A673 (cell line): ENCODE measurements at regions not wholly inside any gene's neighbourhood (a gene's known extent, or its start where the extent isn't known, plus 50 kb on each side); places are given as distances from the start of the nearest gene placed in this dataset.

ENCODE experiments used
- BruUV-seq: library from RNA; stranded (reverse); fragments of 400-500 nt; replicated peaks from 2 replicates; lab custom pipeline; 2021; lab: Mats Ljungman, UMichigan
- CTCF ChIA-PET: fragments of 300-600 bp; sonication (Branson Sonifier 250); formaldehyde crosslinking; loops from one replicate; lab custom pipeline; 2022; ENCODE audit warnings: antibody characterized with exemption; lab: Charles Lee
- POLR2A ChIA-PET: fragments of 300-600 bp; sonication (Branson Sonifier 250); formaldehyde crosslinking; loops from one replicate; lab custom pipeline; 2022; ENCODE audit warnings: antibody characterized with exemption; ENCODE audit not compliant: low non-redundant PET; lab: Charles Lee
- DNase-seq: peaks from one replicate; pipeline ENCODE4 v3.0.0-alpha.2; 2015; ENCODE audit warnings: low spot score
- H3K27ac ChIP-seq: fragments of 200-600 bp; sonication (generic); 2 replicates; pipeline ENCODE4 v1.5.1; 2016; ENCODE audit warnings: mixed run types, low read depth, mild to moderate bottlenecking, mixed read lengths, antibody characterized with exemption, low read length; ENCODE audit not compliant: poor library complexity, severe bottlenecking
- H3K27me3 ChIP-seq: fragments of 200-600 bp; sonication (generic); replicated peaks from 2 replicates; pipeline ENCODE4 v1.6.1; 2017; ENCODE audit warnings: mixed run types, low read depth, mild to moderate bottlenecking, mixed read lengths, antibody characterized with exemption, low read length; ENCODE audit not compliant: insufficient read depth, poor library complexity
- H3K36me3 ChIP-seq: fragments of 200-600 bp; sonication (generic); 2 replicates; pipeline ENCODE4 v1.6.1; 2016; ENCODE audit warnings: mixed run types, mild to moderate bottlenecking, mixed read lengths, antibody characterized with exemption, low read length; ENCODE audit not compliant: insufficient read depth, poor library complexity, severe bottlenecking
- H3K4me1 ChIP-seq: fragments of 200-600 bp; sonication (generic); 2 replicates; pipeline ENCODE4 v1.6.1; 2017; ENCODE audit warnings: mixed run types, mild to moderate bottlenecking, mixed read lengths, antibody characterized with exemption, low read length; ENCODE audit not compliant: insufficient read depth, poor library complexity, severe bottlenecking
- H3K4me3 ChIP-seq: fragments of 200-600 bp; sonication (generic); 2 replicates; pipeline ENCODE4 v1.5.1; 2016; ENCODE audit warnings: low read depth, mixed run types, mild to moderate bottlenecking, mixed read lengths, low read length; ENCODE audit not compliant: poor library complexity, severe bottlenecking
- H3K9me3 ChIP-seq: fragments of 200-600 bp; sonication (generic); 2 replicates; pipeline ENCODE4 v1.6.1; 2016; ENCODE audit warnings: mixed run types, low read depth, mild to moderate bottlenecking, mixed read lengths, antibody characterized with exemption, low read length; ENCODE audit not compliant: poor library complexity, severe bottlenecking
- EZH2 ChIP-seq: fragments of 200-600 bp; sonication (generic); IDR thresholded peaks from 2 replicates; pipeline ENCODE4 v1.6.1; 2017; ENCODE audit warnings: borderline replicate concordance, low read depth, mild to moderate bottlenecking, mixed read lengths, antibody characterized with exemption, low read length; ENCODE audit not compliant: poor library complexity, severe bottlenecking
- intact Hi-C: fragments of 100-400 bp; cut with micrococcal nuclease; formaldehyde crosslinking; loops from one replicate; pipeline ENCODE4 v1.10.0; 2022; ENCODE audit not compliant: unreplicated experiment
- TF ChIP-seq, protein P1 (sequence below): fragments of 300-800, 200-600 bp; sonication (generic); conservative IDR thresholded peaks from 2 replicates; pipeline ENCODE4 v1.5.1; 2017; ENCODE audit warnings: low read depth, mild to moderate bottlenecking, antibody characterized with exemption, low read length, moderate library complexity, mixed read lengths

DNA sequence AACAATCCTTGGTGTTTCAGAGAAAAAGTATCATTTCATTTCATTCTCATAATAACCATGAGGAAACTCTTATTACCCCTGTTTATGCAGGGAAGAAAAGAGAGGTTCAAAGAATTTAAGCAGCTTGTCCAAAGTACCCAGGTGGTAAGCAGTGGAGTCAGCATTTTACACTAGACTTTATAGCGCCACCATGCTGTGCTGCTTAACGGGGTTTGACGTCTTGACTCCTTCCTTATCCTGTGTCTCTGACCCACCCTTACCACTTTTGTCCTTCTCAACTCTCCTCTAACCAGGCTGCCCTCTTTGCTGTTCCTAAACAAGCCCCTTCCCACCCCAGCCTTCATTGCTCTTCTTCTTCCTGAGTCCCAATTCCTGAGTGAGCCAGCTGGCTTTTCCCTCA, 117.0 kb upstream of the AHR start:
- Histone ChIP-seq H3K4me1 (peaks cover 6% of the 10 kb centered on the region), H3K27ac (no peak overlapping the region), H3K4me3 (no peak overlapping the region), H3K36me3 (no peaks in the 10 kb centered on the region), H3K27me3 (no peaks in the 10 kb centered on the region), H3K9me3 (peaks cover 6% of the 10 kb centered on the region)
- no peak for DNase-seq
- TF ChIP-seq, protein P1, sequence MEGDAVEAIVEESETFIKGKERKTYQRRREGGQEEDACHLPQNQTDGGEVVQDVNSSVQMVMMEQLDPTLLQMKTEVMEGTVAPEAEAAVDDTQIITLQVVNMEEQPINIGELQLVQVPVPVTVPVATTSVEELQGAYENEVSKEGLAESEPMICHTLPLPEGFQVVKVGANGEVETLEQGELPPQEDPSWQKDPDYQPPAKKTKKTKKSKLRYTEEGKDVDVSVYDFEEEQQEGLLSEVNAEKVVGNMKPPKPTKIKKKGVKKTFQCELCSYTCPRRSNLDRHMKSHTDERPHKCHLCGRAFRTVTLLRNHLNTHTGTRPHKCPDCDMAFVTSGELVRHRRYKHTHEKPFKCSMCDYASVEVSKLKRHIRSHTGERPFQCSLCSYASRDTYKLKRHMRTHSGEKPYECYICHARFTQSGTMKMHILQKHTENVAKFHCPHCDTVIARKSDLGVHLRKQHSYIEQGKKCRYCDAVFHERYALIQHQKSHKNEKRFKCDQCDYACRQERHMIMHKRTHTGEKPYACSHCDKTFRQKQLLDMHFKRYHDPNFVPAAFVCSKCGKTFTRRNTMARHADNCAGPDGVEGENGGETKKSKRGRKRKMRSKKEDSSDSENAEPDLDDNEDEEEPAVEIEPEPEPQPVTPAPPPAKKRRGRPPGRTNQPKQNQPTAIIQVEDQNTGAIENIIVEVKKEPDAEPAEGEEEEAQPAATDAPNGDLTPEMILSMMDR = no peak
- TF ChIP-seq EZH2 = no peak
- no TSS peak for BruUV-seq
- CTCF ChIA-PET = no interaction called here
- intact Hi-C loops = no loop called here
- POLR2A ChIA-PET = no interaction called here

DNA sequence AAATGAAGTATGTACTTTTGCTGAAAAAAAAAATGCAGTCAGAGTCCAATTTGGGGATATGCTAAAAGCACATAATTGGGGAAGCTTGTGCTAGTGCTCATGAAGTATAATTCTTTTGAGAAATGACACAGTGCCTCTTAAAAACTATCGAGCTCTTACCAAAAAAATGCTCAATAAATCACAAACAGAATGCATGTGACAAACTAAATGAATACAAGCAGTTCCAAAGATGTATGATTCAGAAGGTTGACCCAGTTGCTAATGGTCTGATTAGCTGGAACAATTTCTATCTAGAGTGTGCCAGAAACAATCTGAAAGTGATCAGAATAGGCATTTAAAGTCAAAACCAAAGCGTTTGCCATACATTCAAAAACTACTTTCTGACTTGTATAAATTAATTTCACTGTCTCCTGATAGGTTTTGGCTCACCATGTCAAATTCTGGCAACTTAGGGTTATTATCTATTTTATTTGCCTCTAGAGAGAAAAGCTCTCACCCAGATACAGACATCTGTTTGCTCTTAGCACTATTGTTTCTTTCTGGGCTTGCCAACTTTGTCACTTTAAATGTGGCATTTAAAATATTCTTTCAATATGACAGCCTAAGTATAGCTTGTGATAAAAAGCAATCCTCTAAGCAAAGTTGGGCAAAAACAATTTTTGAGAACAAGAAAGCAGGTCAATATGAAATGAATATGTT, 114.7 kb upstream of the AHR start:
- Histone ChIP-seq H3K27ac (no peak overlapping the region), H3K27me3 (no peaks in the 10 kb centered on the region), H3K9me3 (peaks cover 6% of the 10 kb centered on the region), H3K4me3 (no peak overlapping the region), H3K36me3 (no peaks in the 10 kb centered on the region), H3K4me1 (peaks cover 6% of the 10 kb centered on the region)
- BruUV-seq = no TSS peak
- peak; percentile 76 for DNase-seq
- TF ChIP-seq, protein P1 = no peak
- TF ChIP-seq EZH2 = no peak
- ChIA-PET POLR2A (interaction anchor here (0.7 kb wide), 1 partner anchor 293 kb away, joined by 12 read pairs; no protein-coding TSS in a partner anchor), CTCF (no interaction called here)
- intact Hi-C loops = no loop called here

DNA sequence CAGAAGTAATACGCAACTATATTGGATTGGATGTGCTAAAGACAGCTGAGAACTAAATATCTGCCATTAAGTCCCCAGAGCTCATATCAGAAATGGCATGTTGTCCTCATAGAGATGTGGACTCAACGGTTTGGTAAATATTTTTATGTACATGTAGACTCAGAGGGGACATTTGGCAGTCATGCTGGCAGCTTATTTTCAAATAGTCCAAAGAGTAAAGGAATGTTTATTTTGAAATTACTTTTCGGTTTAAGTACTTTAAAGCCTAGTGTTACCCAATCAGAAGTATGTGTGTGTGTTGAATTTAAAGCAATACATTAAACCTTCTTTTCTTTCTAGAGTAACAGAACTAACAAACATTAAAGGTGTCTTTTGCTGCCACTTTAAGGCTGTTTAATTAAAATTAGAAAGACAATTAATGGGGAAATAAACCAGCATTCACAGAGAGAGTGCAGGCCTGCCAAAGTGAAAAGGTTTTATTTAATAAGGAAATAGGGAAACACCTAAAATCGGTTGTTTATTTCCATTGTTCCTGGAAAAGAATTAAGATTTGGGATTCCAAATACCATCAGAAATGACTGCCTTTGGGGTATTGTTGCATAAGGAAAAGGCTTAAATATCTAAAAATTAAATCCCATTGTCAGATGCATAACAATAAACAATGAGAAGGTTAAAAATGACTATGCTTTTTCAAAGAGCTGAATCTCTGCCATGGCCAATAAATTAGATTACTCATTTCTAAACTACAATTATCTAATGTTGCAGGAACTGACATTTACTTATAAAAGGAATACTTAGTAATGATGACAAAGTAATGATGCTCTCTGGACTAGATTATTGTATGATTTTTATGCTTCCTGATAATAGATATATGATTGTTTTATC, 113.4 kb upstream of the AHR start:
- no peak for DNase-seq
- ChIA-PET POLR2A (no interaction called here), CTCF (no interaction called here)
- Histone ChIP-seq H3K27ac (no peak overlapping the region), H3K4me3 (no peak overlapping the region), H3K36me3 (no peaks in the 10 kb centered on the region), H3K9me3 (peaks cover 6% of the 10 kb centered on the region), H3K4me1 (peaks cover 6% of the 10 kb centered on the region), H3K27me3 (no peaks in the 10 kb centered on the region)
- TF ChIP-seq, protein P1 = no peak
- TF ChIP-seq EZH2 = no peak
- intact Hi-C loops = no loop called here
- BruUV-seq = no TSS peak
